Thyroid gland (tissue), 4 donors: ENCODE measurements at regions not wholly inside any gene's neighbourhood (a gene's known extent, or its start where the extent isn't known, plus 50 kb on each side); places are given as distances from the start of the nearest gene placed in this dataset.

Experiments
- POLR2A ChIP-seq, 2 donors: fragments of 450-650 bp; IDR thresholded peaks; one replicate each; pipeline ENCODE4 v1.6.1; 2017; ENCODE audit warnings: antibody characterized with exemption in 2 of 2, mild to moderate bottlenecking in 2 of 2, moderate library complexity in 1 of 2
- TF ChIP-seq, protein P1 (sequence below), 6 experiments: fragments of 200-600 bp in 3 of 6; fragments of 450-650 bp in 3 of 6; sonication (generic) in 3 of 6; IDR thresholded peaks; one replicate each; pipeline ENCODE4 v1.5.1; 2016 to 2019; ENCODE audit warnings: antibody characterized with exemption in 6 of 6, mild to moderate bottlenecking in 2 of 6, inconsistent platforms in 1 of 6, moderate library complexity in 1 of 6

DNA sequence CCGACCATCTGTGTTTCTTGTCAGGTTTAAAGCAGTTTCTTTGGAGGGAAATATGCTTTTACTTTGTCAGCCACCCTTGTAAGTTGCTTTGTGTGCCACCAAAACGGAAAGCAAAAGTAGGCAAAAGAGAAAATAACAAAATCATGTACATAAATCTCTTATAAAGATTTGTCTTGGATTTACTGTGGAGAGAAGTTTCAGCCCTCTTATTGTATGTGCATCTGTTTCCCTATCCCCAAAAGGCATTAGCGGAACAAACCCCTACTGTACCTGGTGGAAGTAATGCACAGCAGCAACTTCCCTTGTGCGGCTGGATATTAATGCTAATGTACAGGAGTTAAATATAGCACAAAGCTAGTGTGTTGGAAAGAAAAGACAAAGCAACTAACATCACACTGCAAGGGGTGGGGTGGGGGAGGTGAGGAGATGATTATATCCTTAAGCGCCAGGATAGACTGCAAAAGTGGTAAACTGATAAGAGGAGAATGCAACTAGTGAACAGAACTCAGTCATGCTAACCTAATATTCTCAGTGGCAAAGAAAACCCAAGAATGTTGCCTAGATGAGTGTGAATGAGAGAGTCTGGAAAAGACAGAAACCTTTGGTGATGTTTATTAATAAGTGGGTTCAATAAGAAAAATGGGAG is 396.5 kb upstream of the MEF2C start:
- TF ChIP-seq, protein P1, sequence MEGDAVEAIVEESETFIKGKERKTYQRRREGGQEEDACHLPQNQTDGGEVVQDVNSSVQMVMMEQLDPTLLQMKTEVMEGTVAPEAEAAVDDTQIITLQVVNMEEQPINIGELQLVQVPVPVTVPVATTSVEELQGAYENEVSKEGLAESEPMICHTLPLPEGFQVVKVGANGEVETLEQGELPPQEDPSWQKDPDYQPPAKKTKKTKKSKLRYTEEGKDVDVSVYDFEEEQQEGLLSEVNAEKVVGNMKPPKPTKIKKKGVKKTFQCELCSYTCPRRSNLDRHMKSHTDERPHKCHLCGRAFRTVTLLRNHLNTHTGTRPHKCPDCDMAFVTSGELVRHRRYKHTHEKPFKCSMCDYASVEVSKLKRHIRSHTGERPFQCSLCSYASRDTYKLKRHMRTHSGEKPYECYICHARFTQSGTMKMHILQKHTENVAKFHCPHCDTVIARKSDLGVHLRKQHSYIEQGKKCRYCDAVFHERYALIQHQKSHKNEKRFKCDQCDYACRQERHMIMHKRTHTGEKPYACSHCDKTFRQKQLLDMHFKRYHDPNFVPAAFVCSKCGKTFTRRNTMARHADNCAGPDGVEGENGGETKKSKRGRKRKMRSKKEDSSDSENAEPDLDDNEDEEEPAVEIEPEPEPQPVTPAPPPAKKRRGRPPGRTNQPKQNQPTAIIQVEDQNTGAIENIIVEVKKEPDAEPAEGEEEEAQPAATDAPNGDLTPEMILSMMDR (IDR thresholded peaks at IDR 0.05), result no peak
- TF ChIP-seq POLR2A (IDR thresholded peaks at IDR 0.05), result no peak
